ENCODE measurements at regions not wholly inside any gene's neighbourhood (a gene's known extent, or its start where the extent isn't known, plus 50 kb on each side); places are given as distances from the start of the nearest gene placed in this dataset.

DNA sequence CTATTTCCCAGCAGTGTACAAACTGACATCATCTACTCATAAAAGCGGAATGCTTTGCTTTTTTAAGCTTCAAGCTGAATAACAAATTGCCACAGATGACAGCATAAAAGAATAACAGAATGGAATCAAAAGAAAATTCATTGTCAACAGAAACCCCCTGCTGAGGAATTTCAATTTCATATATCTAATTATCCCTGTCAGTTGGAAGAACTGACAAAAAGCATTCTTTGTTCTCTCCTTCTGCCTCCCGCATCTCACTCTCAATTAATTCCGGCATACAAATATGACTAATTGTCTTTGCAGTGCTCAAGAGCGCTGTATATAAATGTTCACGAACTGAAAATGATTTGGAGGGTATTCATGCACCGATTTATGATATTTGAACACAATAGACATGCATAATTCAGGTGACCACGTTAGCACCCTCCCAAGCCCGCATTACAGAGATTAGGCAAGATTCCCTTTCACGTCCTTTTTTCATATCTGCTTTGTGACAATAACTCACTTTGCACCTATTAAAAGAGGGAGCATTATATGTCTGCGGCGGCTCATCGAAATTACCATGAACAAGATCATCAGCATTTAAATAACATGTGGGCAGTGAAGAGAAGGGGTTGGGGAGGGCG, 277.7 kb upstream of the SALL3 start:
- H3K4me3 ChIP-seq: no peak overlapping the region
- DNase-seq (ENCODE audit: low spot score in 2 of 2): peak; percentile 77 to 95
- in situ Hi-C loops (cut with MboI; ENCODE audit: low sequenced_read_pairs): no loop called here
- no peaks in the 10 kb centered on the region for H3K27me3 ChIP-seq (ENCODE audit: low read depth)
- peaks cover 16% of the 10 kb centered on the region for H3K4me1 ChIP-seq
- H3K9me3 ChIP-seq: no peaks in the 10 kb centered on the region; the same call in 1 of the 2 replicates
- H3K36me3 ChIP-seq (replicated peaks): no peaks in the 10 kb centered on the region

GRCh38 chr18:78703291-78703690, 276.3 kb upstream of the SALL3 start:
- in situ Hi-C loops (cut with MboI; ENCODE audit: low sequenced_read_pairs): no loop called here

DNA sequence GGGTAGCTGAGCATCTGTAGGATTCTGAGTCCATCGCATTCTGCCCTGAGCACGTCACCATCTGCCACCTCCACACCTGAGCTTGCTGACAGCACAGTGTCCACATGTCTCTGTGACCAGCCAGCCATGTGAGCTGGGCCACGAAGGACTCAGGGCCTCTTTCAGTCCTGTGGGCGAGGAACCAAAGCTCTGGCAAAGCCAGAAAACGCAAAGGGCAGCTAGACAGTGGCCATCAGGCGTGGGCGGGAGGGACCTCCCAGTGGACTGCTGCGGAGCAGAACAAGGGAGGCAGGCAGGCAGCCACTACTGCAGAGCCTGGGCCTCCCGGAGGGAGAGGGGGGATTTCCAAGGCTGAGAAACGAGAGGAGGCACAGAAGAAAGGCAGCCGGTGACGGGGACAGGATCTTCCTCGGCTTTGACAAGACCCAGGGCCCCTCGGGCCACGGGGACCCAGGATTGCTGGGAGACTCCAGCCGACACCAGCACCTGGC, 274.6 kb upstream of the SALL3 start:
- H3K27me3 ChIP-seq (ENCODE audit: low read depth): no peaks in the 10 kb centered on the region
- H3K9me3 ChIP-seq: peaks cover 7% of the 10 kb centered on the region; the same call in 1 of the 2 replicates
- no peaks in the 10 kb centered on the region for H3K36me3 ChIP-seq (replicated peaks)
- H3K4me3 ChIP-seq: no peak overlapping the region
- in situ Hi-C loops (cut with MboI; ENCODE audit: low sequenced_read_pairs): no loop called here
- no peak for DNase-seq (ENCODE audit: low spot score in 2 of 2)
- H3K4me1 ChIP-seq: peaks cover 16% of the 10 kb centered on the region

More at GRCh38 chr18:78703291-78703690, 276.3 kb upstream of the SALL3 start:
- H3K4me3 ChIP-seq: no peak overlapping the region
- peaks cover 16% of the 10 kb centered on the region for H3K4me1 ChIP-seq
- no peaks in the 10 kb centered on the region for H3K36me3 ChIP-seq (replicated peaks)
- no peaks in the 10 kb centered on the region for H3K27me3 ChIP-seq (ENCODE audit: low read depth)
- H3K9me3 ChIP-seq: peaks cover 2% of the 10 kb centered on the region; the same call in 1 of the 2 replicates
- no peak for DNase-seq (ENCODE audit: low spot score in 2 of 2)

- peaks cover 7% of the 10 kb centered on the region; the same call in 1 of the 2 replicates for H3K9me3 ChIP-seq
- no peak overlapping the region for H3K4me3 ChIP-seq
- no peaks in the 10 kb centered on the region for H3K36me3 ChIP-seq (replicated peaks)
- H3K27me3 ChIP-seq (ENCODE audit: low read depth): no peaks in the 10 kb centered on the region
- in situ Hi-C loops (cut with MboI; ENCODE audit: low sequenced_read_pairs): no loop called here
- DNase-seq (ENCODE audit: low spot score in 2 of 2): no peak
- H3K4me1 ChIP-seq: no peaks in the 10 kb centered on the region
These were observed 270.3 kb upstream of the SALL3 start for GRCh38 chr18:78709261-78709809.

DNA sequence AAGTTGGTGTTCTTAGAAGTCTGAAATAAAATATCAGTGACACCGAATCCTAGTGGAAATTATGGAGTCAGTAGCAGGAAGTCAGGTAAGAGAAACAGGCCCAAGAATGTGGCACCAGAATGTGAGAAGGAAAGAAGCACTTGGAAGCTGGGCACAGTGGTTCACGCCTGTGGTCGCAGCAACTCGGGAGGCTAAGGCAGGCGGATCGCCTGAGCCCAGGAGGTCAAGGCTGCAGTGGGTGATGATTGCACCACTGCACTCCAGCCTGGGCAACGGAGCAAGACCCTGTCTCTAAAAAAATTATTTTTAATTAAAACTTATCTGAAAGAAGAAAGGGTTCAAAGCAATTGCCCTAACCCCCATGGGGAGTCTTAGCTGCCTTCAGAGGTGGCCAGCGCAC, 268.3 kb upstream of the SALL3 start:
- H3K4me3 ChIP-seq: no peak overlapping the region
- H3K4me1 ChIP-seq: no peaks in the 10 kb centered on the region
- DNase-seq (ENCODE audit: low spot score in 2 of 2): no peak
- in situ Hi-C loops (cut with MboI; ENCODE audit: low sequenced_read_pairs): no loop called here
- peaks cover 7% of the 10 kb centered on the region; the same call in 1 of the 2 replicates for H3K9me3 ChIP-seq
- no peaks in the 10 kb centered on the region for H3K27me3 ChIP-seq (ENCODE audit: low read depth)
- H3K36me3 ChIP-seq (replicated peaks): no peaks in the 10 kb centered on the region

GRCh38 chr18:78711971-78712370, 267.6 kb upstream of the SALL3 start:
- peaks cover 7% of the 10 kb centered on the region; the same call in 1 of the 2 replicates for H3K9me3 ChIP-seq

DNA sequence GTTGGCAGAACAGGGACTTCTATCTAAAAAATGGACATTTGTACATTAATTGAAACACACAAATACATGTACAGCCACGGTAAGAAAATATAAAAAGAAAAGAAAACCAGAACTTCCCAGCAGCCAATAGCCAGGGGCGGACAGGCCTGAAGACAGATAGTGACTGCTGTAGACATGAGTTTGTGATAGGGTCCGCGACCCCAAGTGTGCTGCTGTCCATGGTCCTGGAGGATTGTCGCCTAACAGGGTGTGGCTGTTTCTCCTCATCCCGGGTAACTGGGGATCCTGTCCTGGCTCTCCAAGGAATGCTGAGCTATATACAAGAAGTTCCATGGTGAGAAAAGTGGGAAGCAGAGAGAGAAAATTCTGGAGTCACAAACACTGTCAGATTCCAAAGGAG, 266.5 kb upstream of the SALL3 start:
- in situ Hi-C loops (cut with MboI; ENCODE audit: low sequenced_read_pairs): no loop called here
- peak in 1 of 2 experiments; percentile 71 for DNase-seq (ENCODE audit: low spot score in 2 of 2)
- Histone ChIP-seq H3K27me3 (ENCODE audit: low read depth) (no peaks in the 10 kb centered on the region), H3K9me3 (peaks cover 7% of the 10 kb centered on the region; the same call in 1 of the 2 replicates), H3K36me3 (replicated peaks) (no peaks in the 10 kb centered on the region), H3K4me1 (no peaks in the 10 kb centered on the region), H3K4me3 (no peak overlapping the region)

More at GRCh38 chr18:78711971-78712370, 267.6 kb upstream of the SALL3 start:
- Histone ChIP-seq H3K4me3 (no peak overlapping the region), H3K27me3 (ENCODE audit: low read depth) (no peaks in the 10 kb centered on the region), H3K36me3 (replicated peaks) (no peaks in the 10 kb centered on the region), H3K4me1 (no peaks in the 10 kb centered on the region)
- DNase-seq (ENCODE audit: low spot score in 2 of 2): no peak
- in situ Hi-C loops (cut with MboI; ENCODE audit: low sequenced_read_pairs): no loop called here

- H3K4me1 ChIP-seq: no peaks in the 10 kb centered on the region
- H3K36me3 ChIP-seq (replicated peaks): no peaks in the 10 kb centered on the region
- H3K4me3 ChIP-seq: no peak overlapping the region
- H3K27me3 ChIP-seq (ENCODE audit: low read depth): no peaks in the 10 kb centered on the region
- no peak for DNase-seq (ENCODE audit: low spot score in 2 of 2)
- in situ Hi-C loops (cut with MboI; ENCODE audit: low sequenced_read_pairs): no loop called here
- H3K9me3 ChIP-seq: peaks cover 4% of the 10 kb centered on the region; the same call in 1 of the 2 replicates
These were observed 265.9 kb upstream of the SALL3 start for GRCh38 chr18:78713726-78714125.

GRCh38 chr18:78716022-78716421, 263.6 kb upstream of the SALL3 start:
- in situ Hi-C loops (cut with MboI; ENCODE audit: low sequenced_read_pairs): no loop called here
- 0 out of 2 replicates have a peak, but pooled peaks cover 4% of the 10 kb centered on the region for H3K9me3 ChIP-seq
- H3K4me3 ChIP-seq: no peak overlapping the region
- H3K27me3 ChIP-seq (ENCODE audit: low read depth): no peaks in the 10 kb centered on the region
- H3K36me3 ChIP-seq (replicated peaks): no peaks in the 10 kb centered on the region
- DNase-seq (ENCODE audit: low spot score in 2 of 2): no peak
- H3K4me1 ChIP-seq: peaks cover 8% of the 10 kb centered on the region

DNA sequence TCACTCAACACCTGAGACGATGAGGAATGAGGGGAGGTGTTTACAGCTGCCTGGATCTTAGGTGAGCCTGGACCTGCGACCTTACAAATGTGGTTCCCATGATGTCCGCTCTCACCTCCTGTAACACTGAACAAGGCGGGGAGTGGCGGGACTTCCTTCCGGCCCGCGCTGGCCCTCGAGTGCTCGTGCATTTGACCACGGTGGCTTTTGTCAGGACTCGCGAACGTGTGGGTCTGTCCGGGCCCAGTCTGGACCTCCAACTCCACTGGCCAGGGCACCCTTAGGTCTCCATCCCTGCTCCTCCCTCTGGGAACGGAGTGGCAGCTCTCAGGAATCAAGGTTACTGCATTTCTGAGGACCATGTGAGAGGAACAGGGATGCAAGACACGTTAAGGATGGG, 263.0 kb upstream of the SALL3 start:
- in situ Hi-C loops (cut with MboI; ENCODE audit: low sequenced_read_pairs): no loop called here
- DNase-seq (ENCODE audit: low spot score in 2 of 2): no peak
- Histone ChIP-seq H3K9me3 (0 out of 2 replicates have a peak, but pooled peaks cover 4% of the 10 kb centered on the region), H3K36me3 (replicated peaks) (no peaks in the 10 kb centered on the region), H3K4me3 (no peak overlapping the region), H3K27me3 (ENCODE audit: low read depth) (no peaks in the 10 kb centered on the region), H3K4me1 (peaks cover 14% of the 10 kb centered on the region)

DNA sequence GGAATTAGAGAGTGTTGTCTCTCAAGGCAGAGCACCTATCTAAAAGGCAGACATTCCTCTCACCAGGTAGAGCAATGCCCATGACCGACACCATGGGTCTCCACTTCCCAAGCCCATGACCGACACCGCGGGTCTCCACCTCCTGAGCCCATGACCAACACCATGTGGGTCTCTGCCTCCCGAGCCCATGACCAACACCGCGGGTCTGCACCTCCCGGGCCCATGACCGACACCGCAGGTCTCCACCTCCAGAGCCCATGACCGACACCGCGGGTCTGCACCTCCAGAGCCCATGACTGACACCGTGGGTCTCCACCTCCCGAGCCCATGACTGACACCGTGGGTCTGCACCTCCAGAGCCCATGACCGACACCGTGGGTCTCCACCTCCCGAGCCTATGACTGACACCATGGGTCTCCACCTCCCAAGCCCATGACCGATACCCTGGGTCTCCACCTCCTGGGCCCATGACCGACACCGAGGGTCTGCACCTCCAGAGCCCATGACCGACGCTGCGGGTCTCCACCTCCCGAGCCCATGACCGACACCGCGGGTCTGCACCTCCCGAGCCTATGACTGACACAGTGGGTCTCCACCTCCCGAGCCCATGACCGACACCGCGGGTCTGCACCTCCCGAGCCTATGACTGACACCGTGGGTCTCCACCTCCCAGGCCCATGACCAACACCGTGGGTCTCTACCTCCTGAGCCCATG, 262.4 kb upstream of the SALL3 start:
- no peaks in the 10 kb centered on the region for H3K27me3 ChIP-seq (ENCODE audit: low read depth)
- H3K36me3 ChIP-seq (replicated peaks): no peaks in the 10 kb centered on the region
- H3K9me3 ChIP-seq: 0 out of 2 replicates have a peak, but pooled peaks cover 4% of the 10 kb centered on the region
- in situ Hi-C loops (cut with MboI; ENCODE audit: low sequenced_read_pairs): no loop called here
- H3K4me3 ChIP-seq: no peak overlapping the region
- peaks cover 14% of the 10 kb centered on the region for H3K4me1 ChIP-seq
- DNase-seq (ENCODE audit: low spot score in 2 of 2): no peak

DNA sequence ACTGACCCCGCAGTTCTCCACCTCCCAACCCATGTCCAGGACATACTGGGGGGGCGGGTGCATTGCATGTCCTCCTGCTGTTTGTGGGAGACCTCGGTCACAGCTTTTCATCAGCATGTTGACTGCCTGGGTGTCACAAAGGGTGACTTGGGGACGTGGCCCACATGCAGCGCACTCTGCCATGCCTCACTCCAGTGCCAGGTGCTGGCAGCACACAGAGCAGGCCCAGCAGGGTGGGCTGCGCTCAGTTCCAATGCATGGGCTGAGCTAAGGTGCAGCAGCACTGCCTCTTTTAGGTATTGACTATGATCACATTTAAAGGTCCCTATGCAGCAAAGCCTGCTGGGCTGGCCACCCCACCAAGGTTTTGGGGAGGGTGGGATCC, 261.9 kb upstream of the SALL3 start:
- in situ Hi-C loops (cut with MboI; ENCODE audit: low sequenced_read_pairs): no loop called here
- Histone ChIP-seq H3K27me3 (ENCODE audit: low read depth) (no peaks in the 10 kb centered on the region), H3K9me3 (0 out of 2 replicates have a peak, but pooled peaks cover 4% of the 10 kb centered on the region), H3K36me3 (replicated peaks) (no peaks in the 10 kb centered on the region), H3K4me1 (peaks cover 20% of the 10 kb centered on the region), H3K4me3 (no peak overlapping the region)
- DNase-seq (ENCODE audit: low spot score in 2 of 2): no peak

DNA sequence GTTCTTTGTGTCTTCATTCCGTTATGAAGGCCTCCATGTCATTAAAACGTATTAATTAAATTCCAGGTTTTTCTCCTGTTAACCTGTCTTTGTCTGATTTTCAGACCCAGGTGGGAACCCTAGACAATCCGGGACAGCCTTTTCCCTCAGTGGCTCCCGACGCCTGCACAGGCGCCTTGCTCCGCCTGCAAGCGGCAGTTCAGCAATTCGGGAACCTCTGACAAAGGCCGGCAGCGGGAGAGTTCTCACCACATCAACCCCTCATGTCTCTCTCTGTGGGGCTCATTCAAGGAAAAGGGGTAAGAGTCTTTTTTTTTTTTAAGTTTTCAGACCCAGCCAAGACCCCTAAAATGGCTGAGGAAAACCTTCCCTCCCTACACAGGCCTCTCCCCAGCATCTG, 259.8 kb upstream of the SALL3 start:
- H3K9me3 ChIP-seq: 0 out of 2 replicates have a peak, but pooled peaks cover 4% of the 10 kb centered on the region

More for the DNA sequence above, 259.8 kb upstream of the SALL3 start:
- in situ Hi-C loops (cut with MboI; ENCODE audit: low sequenced_read_pairs): no loop called here
- Histone ChIP-seq H3K4me1 (peaks cover 32% of the 10 kb centered on the region), H3K27me3 (ENCODE audit: low read depth) (no peaks in the 10 kb centered on the region), H3K36me3 (replicated peaks) (no peaks in the 10 kb centered on the region), H3K4me3 (no peak overlapping the region)
- no peak for DNase-seq (ENCODE audit: low spot score in 2 of 2)
